Ecto neural progenitor cell (in vitro differentiated cells): ENCODE measurements at regions not wholly inside any gene's neighbourhood (a gene's known extent, or its start where the extent isn't known, plus 50 kb on each side); places are given as distances from the start of the nearest gene placed in this dataset.

Experiments
- DNase-seq: peaks from one replicate; pipeline ENCODE4 v3.0.0-alpha.2; 2018; ENCODE audit warnings: low spot score

DNA sequence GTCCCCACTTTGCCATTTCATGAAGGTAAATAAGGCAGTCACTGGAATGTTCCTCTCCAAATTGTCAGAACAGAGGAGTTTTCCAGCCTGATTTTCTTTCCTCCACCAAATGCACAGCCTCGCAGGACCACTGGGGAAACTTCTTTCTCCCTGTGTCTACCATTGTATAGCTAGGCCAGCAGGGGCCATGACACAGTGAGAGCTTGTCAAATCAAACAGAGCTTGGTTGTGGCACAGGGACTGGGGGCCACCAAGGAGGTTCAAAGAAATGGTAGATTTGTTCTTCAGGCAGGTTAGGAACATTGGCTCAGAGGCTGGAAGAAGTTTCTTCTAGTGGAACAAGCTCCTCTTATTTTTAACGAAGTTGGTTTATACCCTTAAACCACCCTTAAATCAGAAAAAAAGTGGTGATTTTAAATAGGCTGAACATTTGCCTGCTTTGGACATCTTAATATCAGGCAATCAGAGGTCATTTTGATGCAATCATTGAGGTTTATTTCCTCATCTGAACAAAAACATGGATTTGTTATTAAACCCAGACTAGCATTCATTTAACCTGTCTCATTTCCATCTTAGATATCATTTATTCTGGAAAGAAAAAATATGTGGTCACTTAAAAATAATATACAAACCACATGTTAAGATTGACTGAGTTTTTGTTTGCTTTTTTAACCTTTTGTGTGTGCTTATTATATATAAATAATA, 105.6 kb downstream of the GTPBP8 start:
- DNase-seq = no peak

DNA sequence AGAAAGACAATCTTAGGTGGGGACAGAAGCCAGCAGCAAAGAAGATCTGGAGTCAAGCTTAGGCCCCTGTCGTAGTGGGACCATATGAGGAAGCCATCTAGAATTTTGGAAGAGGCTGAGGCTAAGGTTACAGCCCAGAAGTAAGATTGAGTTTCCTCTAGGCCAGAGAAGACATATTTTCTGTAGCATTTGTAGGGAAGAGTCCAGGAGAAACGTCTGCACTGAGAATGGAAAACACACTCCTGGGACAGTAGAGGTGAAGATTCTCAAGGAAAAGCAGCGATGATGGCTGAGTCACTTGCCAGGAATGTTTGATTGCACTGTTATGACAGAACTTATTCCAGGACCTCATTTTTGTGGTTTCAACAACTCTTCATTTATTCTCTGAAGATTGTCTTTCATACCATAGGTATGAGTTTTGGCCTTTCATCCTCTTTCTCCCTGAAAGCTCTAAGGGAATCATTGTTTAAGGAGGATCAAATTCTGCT, 107.2 kb downstream of the GTPBP8 start:
- no peak for DNase-seq

DNA sequence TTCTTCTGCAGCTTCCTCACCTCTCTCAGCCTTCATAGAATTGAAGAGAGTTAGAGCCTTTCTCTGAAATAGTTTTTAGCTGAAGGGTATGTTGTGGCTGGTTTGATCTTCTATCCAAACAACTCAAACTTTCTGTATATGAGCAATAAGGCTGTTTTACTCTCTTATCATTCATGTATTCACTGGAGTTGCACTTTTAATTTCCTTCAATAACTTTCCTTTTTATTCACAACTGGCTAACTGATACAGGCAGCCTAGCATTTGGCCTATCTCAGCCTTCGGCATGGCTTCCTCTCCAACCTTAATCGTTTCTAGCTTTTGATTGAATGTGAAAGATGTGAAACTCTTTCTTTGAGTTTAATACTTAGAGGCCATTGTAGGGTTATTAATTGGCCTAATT, 109.3 kb downstream of the GTPBP8 start:
- no peak for DNase-seq

DNA sequence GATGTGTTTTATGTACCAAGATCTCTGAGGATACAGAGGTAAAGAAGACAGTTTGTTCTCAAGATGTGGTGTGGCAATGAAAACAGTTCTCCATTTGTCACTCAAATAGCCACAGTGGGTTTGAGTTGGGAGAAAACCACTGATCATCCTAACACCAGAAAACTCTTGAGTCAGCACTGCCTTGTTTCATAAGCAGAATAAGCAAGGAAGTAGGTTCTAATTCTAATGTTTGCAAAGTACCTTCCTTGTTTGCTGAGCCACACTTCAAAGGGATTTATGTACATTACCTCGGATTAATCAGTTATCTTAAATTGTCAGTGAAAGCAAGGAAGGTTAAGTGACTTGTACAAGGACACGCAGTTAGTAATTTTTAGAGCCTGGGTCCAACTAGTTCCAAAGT, 107.8 kb upstream of the BOC start:
- no peak for DNase-seq

DNA sequence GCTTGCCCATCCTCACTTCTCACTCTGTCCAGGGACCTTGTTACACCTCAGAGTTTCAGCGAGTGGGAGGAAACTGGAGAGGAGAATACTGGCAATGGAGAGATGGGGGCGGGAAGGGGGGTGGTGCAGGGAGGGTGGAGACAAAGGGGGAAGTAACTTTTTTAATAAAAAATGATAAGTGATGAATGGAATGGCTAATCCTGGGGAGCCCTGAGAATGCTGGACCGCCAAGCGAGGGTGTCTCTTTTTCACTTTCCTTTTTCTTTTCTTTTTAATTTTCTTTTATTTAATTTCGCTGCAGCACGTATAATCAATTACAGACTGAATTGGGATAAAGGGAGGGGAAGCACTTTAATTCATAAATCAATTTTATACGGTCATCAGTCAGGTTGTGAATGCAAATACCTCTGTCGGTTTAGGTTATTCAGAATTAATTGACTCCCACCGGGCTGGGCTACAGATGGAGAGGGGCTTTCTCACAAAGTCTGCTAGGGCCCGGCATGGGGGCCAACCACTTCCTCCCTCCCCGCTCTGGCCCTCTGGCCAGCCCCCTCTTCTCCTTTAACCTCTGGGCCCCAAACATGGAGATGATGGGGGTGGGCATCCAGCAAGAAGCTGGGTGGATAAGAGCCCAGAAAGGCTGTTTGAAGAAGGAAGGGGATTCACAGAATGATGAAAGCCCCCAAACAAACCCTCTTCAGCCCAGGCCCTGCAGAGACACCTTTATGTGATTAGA, 106.8 kb upstream of the BOC start:
- peak; percentile 74 for DNase-seq

DNA sequence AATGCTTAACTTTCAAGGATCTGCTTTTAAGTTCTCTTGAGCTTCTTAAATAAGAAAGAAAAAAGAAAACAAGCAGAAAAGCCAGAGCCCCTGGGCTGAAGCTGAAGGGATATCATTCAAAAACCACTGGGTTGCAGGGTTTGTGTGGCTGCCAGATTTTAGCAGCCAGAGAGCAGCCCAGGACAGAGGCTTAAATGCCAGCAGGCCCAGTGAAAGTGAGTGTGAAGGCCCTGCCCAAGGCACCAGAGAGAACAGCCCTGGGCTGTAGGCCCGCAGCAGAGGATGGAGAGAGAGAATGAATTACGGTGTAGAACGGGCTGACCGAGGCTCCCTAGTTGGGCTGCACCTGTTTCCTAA, 106.3 kb upstream of the BOC start:
- peak; percentile 62 for DNase-seq

DNA sequence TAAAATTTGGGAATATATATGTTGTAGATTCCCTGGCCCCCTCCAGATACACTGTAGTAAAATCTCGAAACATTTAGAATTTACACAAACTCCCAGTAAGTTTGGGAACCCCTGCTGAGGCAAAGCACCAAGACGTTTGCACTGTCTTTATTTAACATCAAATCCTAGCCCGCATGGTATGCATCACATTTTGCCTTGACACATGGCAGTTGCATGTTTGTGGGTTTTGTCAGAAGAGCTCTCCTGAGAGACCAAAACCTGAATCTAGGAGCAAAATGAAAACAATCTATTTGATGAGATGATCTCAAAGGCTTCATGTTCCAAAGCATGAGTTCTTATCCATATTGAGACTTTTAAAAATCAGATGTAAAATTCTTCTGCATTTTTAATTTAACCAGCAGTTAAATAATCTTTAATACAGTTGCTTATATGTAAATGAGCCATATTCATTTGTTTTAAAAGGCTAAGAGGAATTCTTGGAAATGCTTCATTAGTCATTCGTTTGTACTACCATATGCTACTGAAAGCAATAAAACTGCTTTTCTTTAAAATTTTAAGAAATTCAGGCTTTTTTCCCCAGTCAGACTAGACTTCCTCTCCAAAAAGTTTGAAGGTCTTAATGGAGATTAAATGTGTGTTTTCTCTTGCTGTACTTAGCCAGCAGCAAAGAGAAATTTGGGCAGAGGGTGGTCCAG, 105.2 kb upstream of the BOC start:
- no peak for DNase-seq

DNA sequence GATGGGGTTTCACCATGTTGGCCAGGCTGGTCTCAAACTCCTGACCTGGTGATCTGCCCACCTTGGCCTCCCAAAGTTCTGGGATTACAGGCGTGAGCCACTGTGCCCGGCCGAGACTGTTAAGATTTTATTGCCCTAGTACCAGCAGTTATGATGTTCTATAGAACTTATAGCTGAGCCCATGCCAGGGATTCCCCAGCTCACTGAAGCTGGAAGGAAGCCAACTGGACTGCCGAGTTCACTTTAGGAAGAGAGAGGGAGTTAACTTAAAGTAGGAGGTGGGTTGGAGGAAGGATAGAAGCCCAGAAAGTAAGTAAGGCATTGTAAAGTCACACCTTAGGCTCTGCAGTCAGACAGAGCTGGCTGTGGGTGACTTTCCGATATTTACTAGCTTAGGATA, 101.1 kb upstream of the BOC start:
- DNase-seq = no peak

DNA sequence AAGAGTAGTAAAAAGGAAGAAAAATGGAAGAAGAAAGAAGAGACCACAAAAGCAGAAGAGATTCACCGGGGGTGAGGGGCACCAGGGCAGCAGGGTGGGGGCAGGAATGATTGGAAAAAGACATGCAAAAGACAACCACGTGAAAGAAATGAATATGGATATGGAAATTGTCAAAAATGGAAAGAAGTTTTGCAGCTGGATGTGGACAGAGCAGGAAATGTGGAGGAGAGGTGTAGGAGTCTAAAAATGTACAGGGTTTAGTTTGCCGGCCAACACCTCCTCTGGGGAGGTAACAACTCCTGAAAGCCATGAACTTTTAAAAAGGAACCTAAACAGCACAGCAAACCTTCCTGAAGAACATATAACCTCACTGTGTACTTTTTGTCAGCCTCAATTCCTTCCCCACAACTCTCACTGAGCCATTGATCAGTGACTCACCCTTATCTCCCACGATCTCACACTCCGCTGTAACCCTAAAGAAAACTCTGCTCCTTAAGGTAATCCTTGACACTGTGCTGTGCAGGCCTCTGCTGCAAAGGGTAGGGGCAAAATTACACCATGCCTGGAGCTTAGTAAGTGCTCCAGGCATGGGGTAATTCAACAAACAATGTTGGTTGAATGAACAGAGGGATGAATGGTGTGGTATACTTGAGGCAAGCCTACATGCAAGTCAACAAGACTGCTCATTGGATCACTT, 100.2 kb upstream of the BOC start:
- DNase-seq = no peak

DNA sequence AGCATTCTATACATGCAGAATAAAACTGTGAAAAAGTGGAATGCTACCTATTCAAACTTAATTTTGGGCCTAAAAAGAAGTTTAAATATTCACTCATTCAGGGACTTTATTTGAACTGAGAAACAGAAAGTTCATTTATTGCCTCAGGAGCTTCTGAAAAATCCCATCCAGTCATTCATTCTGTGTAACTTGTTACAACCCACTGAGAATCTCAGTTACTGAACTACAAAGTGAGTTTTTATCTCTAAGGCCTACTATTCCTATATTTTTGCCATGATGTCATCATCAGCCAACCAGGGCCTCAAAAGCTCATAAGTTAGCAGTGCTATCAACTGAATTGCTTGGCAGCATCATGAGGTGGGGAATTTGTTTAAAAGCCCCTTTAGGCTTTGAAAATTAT, 98.0 kb upstream of the BOC start:
- no peak for DNase-seq

DNA sequence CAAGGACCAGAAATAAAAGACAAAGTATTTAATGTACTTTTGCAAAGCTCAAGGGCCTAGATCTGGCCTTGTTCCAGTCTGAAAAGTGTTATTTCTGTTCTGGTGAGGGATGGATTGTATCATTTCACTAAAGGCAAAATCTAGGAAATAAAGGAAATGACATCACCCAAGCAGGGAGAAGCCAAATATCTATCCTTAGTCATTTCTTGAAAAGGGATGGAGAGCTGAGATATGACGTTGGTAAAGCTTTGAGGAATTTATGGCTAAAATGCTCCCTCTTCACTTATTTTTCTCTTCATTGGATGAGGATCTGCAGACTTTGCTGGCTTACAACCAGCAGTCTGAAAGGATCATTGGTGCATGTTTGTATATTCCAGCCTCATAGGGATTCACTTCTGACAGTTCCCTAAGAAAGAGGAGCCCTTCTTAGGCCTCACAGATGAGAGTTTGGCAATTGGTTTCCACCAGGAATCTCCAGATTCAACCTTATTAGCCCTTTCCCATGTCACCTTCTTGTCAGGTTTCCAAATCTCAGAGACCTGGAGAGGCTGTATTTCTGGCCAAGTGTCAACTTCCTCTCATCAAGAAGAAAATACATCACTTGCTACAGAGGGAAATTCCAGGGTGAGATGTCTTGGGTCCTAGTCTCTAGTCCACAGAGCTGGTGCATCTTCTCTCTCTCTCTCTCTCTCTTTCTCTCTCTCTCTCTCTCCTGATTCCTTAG, 93.7 kb upstream of the BOC start:
- no peak for DNase-seq

DNA sequence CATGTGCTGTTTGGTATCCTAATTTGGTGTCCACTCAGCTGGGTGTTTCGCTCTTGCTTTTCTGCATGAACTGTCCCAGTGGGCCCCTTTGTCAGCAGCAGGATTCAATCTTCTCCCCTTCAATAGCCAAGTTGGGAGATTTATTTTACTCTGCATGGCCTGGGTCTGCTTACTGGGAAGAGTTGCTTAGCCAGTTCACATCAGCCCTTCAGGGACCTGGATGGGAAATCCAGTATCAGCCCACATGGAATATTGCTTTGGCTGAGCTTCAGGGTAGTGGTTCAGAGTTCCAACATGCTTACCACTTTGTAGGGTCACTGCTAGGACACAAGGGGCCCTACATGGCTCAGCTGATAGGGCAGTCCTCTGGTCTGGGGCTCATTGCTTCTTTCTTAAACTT, 93.0 kb upstream of the BOC start:
- DNase-seq = no peak

DNA sequence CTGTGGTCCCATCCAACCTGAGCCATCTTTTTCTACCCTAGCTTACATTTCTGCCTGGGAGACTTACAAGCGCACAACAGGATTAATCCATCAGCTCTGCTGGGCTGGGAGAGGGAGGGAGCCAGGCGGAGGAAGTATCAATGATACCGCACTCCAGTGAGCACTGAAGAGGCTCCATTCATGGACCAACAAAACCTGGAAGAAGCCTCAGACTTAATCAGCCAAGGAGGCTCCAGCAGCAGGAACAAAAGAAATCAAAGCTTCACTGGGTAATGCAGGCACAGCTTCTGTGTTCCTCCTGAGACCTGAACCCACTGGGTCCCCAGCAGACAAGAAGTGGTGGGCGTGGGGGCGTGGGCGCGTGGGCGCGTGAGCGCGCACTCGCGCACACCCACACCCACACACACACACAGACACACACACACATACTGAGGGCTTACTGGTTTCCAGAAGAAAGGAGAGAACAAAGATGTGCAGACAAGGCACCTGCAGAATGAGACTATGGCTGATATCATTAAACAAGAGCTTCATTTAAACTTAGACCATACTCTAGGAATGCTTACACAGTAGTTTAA, 87.0 kb upstream of the BOC start:
- peak; percentile 54 for DNase-seq

DNA sequence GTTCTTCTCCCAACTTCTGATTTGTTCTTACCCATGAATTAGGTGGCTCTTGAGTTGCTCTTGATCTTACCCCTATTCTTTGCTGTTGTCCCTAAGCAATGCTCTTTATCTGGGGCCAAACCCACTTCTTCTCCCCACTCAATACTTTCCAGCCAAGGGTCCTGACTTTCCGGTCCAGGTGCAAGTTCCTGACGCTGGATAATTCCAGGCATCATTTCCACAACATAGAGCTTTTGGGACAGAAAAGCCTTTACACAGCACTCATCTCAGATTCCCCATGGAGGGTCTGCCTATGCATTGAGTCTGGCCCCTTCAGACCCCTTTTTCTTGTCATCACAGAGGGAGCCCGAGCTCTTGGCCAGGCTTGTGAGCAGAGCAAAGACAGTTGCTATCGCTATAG, 85.4 kb upstream of the BOC start:
- no peak for DNase-seq

DNA sequence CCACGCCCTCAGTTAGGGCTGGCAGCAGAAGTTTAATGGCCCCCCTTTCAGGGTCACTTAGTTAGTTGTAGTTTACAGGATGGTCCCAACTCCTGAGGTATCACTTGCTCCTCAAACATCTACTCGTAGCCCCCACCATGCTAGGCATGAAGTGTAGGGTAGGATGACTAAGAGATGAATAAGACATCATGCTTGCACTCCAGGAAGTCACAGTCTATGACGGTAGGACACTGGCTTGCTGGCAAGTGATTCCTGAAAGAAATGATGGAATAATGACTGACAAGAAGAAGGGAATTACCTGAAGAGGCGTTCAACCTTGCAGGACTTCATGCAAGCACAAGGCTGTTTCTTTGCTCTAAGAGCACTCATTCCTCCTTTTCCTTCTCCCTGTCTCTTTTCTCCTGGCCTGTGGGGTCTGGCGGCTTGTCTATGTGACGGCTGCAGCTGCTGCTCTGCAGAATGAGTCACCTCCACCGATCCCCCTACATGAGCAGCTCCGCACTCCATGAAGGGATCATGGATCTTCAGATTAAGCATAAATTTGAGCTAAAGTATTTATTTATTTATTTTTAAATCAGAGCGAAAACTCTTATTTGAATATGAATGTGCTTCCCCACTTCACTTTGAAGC, 82.9 kb upstream of the BOC start:
- DNase-seq = no peak

DNA sequence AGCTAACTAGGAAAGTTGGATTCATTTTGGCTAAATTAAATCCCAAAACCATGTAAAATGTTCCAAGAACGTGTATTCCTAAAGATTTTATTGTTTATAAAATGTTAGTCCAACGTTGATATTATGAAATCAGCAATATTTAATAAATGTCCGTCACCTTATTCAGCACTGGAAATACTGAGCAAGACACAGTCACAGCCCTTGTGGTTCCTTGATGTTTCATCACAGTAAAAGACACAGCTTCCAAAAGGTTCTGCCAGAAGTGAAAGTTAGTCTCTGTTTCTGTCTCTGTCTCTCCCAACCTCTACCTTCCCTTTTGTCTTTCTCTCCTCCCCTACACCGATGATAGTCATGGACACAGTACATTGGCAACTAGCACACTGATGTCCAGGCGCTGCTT, 82.2 kb upstream of the BOC start:
- DNase-seq = no peak

DNA sequence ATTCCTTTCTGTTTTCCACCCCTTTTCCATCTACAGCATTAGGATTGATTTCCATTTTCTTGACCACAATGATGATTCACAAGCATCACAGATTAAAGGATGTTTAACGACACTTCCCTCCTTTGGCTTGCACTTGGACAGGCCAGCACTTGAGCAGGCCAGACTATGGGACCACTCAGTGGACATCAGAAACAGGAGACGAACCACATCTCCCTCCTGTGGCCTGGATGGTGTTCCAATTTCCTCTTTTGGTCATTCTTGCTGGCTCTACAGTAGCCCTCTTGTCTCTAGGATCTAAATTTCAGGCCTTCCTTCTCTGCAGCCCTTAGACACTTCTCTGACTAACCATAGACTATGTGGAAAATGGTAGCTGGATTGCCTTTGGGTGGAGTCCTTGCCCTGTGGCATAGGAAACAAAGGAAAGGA, 78.8 kb upstream of the BOC start:
- DNase-seq = no peak

DNA sequence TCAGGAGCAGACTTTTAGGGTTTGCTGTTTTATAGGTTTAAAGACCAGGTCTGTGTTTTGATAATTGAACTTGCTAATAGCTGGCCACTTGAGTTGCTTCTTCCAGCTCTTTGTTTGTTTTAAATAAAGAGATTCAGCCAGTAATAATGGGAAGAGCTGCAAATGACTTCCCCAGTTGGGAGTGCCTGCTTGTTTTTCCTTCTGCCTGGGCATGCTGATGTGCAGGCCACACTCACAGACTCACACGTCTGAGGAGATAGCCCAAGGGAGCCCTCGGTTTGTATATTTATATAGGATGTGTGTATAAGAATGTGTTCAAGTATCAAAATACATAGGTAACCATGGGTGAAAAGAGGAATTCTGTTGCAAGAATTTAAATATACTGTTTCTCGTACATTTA, 78.2 kb upstream of the BOC start:
- no peak for DNase-seq

DNA sequence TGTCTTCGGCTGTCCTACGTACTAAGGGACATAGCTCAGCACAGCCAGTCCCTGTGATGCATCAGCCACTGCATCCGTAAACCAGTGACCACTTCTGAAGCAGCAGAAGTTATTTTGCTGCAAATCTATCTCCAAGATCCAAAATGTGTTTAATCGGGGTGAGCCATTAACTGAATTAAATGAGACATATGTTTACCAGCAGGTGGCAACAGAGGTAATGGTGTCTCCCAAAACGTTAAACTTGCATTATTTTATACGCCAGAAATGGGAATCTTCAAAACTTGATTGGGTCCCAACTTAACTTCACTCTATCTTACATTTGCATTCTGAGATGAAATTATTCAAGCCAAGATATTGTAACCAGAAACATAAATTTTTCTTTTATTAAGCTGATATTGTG, 75.3 kb upstream of the BOC start:
- no peak for DNase-seq

DNA sequence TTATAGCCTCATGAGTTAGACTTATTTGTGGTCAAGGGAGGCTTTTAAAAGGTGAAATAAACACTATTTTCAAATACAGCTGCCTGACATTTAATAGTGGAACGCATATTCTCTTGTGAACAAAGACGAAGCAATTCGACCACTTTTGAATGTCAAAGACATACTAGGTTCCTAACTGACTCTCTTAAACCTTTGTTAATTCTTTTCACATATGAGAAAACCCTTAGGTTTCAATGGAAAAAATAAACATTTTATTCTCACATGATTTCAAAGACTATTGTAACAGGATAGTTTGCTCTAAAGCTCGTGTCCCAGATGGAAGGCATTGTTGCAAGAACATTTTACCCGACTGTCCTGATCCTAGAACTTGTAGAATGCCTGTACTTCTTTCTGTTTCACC, 74.8 kb upstream of the BOC start:
- no peak for DNase-seq
